Lung (tissue), 11 donors: ENCODE measurements at regions not wholly inside any gene's neighbourhood (a gene's known extent, or its start where the extent isn't known, plus 50 kb on each side); places are given as distances from the start of the nearest gene placed in this dataset.

Experiments
- ATAC-seq: fragments of 200-7000 bp; cut with Tn5 transposase; one replicate; pipeline ENCODE4 v1.9.1; 2020; ENCODE audit warnings: moderate number of reproducible peaks; ENCODE audit not compliant: insufficient read depth, low FRiP score
- DNase-seq, 3 donors: peaks; one replicate each; pipeline ENCODE4 v3.0.0-alpha.2; 2013 to 2017
- H3K27ac ChIP-seq, 2 donors: one replicate each; pipeline ENCODE4 v1.5.1; 2013; ENCODE audit warnings: mild to moderate bottlenecking in 2 of 2, moderate library complexity in 2 of 2, control low read depth in 1 of 2, inconsistent platforms in 1 of 2, low read depth in 1 of 2, low read length in 1 of 2
- H3K27me3 ChIP-seq, 3 donors: one replicate each; pipeline ENCODE4 v1.5.1; 2013; ENCODE audit warnings: low read length in 2 of 3; ENCODE audit not compliant: control insufficient read depth in 3 of 3, insufficient read depth in 3 of 3
- H3K36me3 ChIP-seq, 4 donors: one replicate each; pipeline ENCODE4 v1.5.1; 2013; ENCODE audit warnings: low read length in 4 of 4, mild to moderate bottlenecking in 1 of 4, moderate library complexity in 1 of 4; ENCODE audit not compliant: control insufficient read depth in 4 of 4, insufficient read depth in 4 of 4
- H3K4me1 ChIP-seq, 5 donors: one replicate each; pipeline ENCODE4 v1.5.1; 2013; ENCODE audit warnings: low read length in 5 of 5, mild to moderate bottlenecking in 2 of 5, moderate library complexity in 1 of 5; ENCODE audit not compliant: control insufficient read depth in 5 of 5, insufficient read depth in 5 of 5
- H3K4me3 ChIP-seq: one replicate; pipeline ENCODE4 v1.5.1; 2013; ENCODE audit warnings: mild to moderate bottlenecking, control low read depth, moderate library complexity
- H3K9ac ChIP-seq, 2 donors: one replicate each; pipeline ENCODE4 v1.5.1; 2013; ENCODE audit warnings: low read length in 2 of 2, control low read depth in 1 of 2; ENCODE audit not compliant: insufficient read depth in 1 of 2
- H3K9me3 ChIP-seq, 4 donors: one replicate each; pipeline ENCODE4 v1.5.1; 2013; ENCODE audit warnings: low read length in 3 of 4, mild to moderate bottlenecking in 1 of 4, moderate library complexity in 1 of 4; ENCODE audit not compliant: control insufficient read depth in 4 of 4, insufficient read depth in 3 of 4
- CTCF ChIP-seq: IDR thresholded peaks from 2 replicates; pipeline ENCODE4 v1.5.1; 2012; ENCODE audit warnings: mild to moderate bottlenecking; ENCODE audit errors: control extremely low read depth, extremely low read depth
- WGBS, 2 donors: extraction: QIAGEN DNeasy Blood & Tissue Kit; methylation state at CpG; one replicate each; pipeline ENCODE4 v1.1.7; 2013; 5-methylcytosine and 5-hydroxymethylcytosine counted together
- donor health status: control.
- donor health status: control.
- donor health status: Bipolar disorder and iron deficiency.
- donor health status: healthy.
- donor health status: DM: yes; HTN: yes; CAD: no.

GRCh38 chr20:57062696-57063270 is 203.7 kb downstream of the BMP7 start:
- DNase-seq (no peak), ATAC-seq (no peak)
- no peaks in the 10 kb centered on the region for H3K9me3 ChIP-seq
- no peaks in the 10 kb centered on the region for H3K4me1 ChIP-seq
- TF ChIP-seq CTCF = no peak
- no peak overlapping the region for H3K9ac ChIP-seq
- WGBS, 2 donors = 77 to 78% methylated on average over 8 of the region's 8 CpGs
- no peak overlapping the region for H3K4me3 ChIP-seq
- no peaks in the 10 kb centered on the region for H3K36me3 ChIP-seq
- no peak overlapping the region for H3K27ac ChIP-seq
- peaks cover 4 to 11% (median 5%) of the 10 kb centered on the region in 3 donors for H3K27me3 ChIP-seq

DNA sequence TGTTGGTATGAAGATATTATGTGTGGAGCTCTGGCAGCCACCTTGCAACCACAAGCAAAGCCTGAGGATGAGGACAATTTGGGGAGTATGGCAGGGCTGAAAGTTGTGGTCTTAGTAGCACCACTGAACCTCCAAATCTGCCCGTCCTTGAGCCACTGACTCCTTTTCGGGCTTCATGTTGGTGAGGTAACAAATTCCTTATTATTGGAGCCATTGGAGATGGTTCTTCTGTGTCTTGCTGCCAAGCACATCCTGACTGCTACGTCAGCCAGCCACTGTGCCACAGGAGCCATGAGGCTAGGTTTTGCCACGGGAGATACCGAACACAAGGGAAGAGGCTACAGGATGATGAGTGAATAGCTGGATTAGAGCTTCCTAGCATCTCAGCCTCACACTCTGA is 201.6 kb downstream of the BMP7 start:
- peaks cover 4 to 18% (median 9%) of the 10 kb centered on the region in 3 donors for H3K27me3 ChIP-seq
- 85% methylated on average over 5 of the region's 5 CpGs for WGBS, 2 donors
- ATAC-seq = no peak

GRCh38 chr20:57065646-57066045 is 200.8 kb downstream of the BMP7 start:
- H3K36me3 ChIP-seq = no peaks in the 10 kb centered on the region
- DNase-seq = no peak
- H3K27me3 ChIP-seq = peaks cover 4 to 22% (median 9%) of the 10 kb centered on the region in 3 donors
- no peak overlapping the region for H3K27ac ChIP-seq
- H3K9me3 ChIP-seq = no peaks in the 10 kb centered on the region
- WGBS, 2 donors = 20 to 26% methylated on average over 7 of the region's 7 CpGs
- no peak for ATAC-seq
- no peak overlapping the region for H3K4me3 ChIP-seq
- no peak overlapping the region for H3K9ac ChIP-seq
- no peak for TF ChIP-seq CTCF
- H3K4me1 ChIP-seq = peaks cover 0 to 3% (median 0%) of the 10 kb centered on the region in 5 donors

More for the DNA sequence above, 201.6 kb downstream of the BMP7 start:
- H3K36me3 ChIP-seq = no peaks in the 10 kb centered on the region
- no peak overlapping the region for H3K4me3 ChIP-seq
- H3K4me1 ChIP-seq = peaks cover 0 to 3% (median 0%) of the 10 kb centered on the region in 5 donors
- H3K27ac ChIP-seq = no peak overlapping the region
- H3K9me3 ChIP-seq = no peaks in the 10 kb centered on the region
- TF ChIP-seq CTCF = no peak
- DNase-seq = no peak
- no peak overlapping the region for H3K9ac ChIP-seq
